Left cardiac atrium (tissue), 4 donors: ENCODE measurements at regions not wholly inside any gene's neighbourhood (a gene's known extent, or its start where the extent isn't known, plus 50 kb on each side); places are given as distances from the start of the nearest gene placed in this dataset.
"Not testable (repeated sequence)": the region's sequence is repeated elsewhere in the genome, so short reads cannot be mapped to it uniquely, and the experiment has no call there.

Source experiments
- ATAC-seq, 2 donors: fragments of 200-7000 bp; cut with Tn5 transposase; one replicate each; pipeline ENCODE4 v1.9.1; 2020; ENCODE audit warnings: mild to moderate bottlenecking in 2 of 2, moderate library complexity in 2 of 2
- DNase-seq: peaks from one replicate; pipeline ENCODE4 v3.0.0-alpha.2; 2020
- intact Hi-C, 2 donors: fragments of 100-400 bp; cut with DNase I; formaldehyde crosslinking; loops; one replicate each; pipeline versions ENCODE4 v1.14.1 to v1.15.1; 2022 to 2023
- donor health status: DM: no; HTN: yes; CAD: no.
- donor health status: DM: no; HTN: yes; CAD: no; lungs with severe emphysema.
- donor health status: DM: yes; HTN: yes; CAD: no.
- donor health status: Dilated cardiomyopathy.

GRCh38 chr4:152079543-152080293 lies 318.9 kb upstream of the GATB start:
- intact Hi-C loops: no loop called here
- peak in 1 of 2 donors; percentile 12 for ATAC-seq

DNA sequence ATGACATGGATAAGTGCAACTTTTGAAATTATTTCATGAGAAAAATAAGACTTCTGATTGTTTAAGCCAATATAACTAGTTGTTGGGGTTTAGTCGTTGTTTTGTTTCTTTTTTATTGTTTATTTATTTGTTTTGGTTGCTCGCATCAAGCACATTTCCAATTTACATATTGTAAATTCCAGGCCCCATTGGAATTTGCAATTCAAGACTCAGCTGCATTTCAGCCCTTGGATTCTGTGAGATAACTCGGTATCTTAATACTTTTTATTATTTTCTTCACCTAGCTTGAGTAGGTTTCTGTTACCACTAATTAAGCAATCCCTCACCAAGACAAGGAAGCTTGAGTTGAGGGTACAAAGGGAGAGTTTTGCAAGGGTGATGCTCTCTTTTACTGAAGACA lies 318.3 kb upstream of the GATB start:
- intact Hi-C loops: no loop called here
- ATAC-seq: no peak

More at GRCh38 chr4:152079543-152080293, 318.9 kb upstream of the GATB start:
- DNase-seq: no peak

DNA sequence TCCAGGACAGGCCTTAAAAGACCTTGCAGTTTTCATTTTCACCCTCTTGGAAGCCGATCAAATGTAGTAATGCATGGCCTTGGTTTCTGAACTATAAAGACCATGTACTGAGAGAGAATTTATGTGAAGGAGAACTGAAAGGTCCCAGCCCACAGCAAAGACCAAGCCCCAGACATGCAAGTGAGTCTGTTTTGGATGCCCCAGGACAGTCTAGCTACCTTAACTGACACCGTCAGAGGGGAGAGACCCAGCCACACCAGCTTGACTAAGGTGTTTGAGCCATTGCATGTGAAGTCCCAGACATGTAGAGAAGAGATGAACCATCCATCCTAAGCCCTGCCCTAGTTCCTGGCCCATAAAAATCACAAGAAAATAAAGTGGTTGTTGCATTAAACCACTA lies 316.8 kb upstream of the GATB start:
- intact Hi-C loops: no loop called here

More for the DNA sequence above, 318.3 kb upstream of the GATB start:
- no peak for DNase-seq

GRCh38 chr4:152075253-152075928 lies 314.6 kb upstream of the GATB start:
- no peak for ATAC-seq

More for the DNA sequence above, 316.8 kb upstream of the GATB start:
- DNase-seq (no peak), ATAC-seq (no peak)

GRCh38 chr4:152074573-152074972 lies 313.8 kb upstream of the GATB start:
- intact Hi-C loops: no loop called here
- ATAC-seq (no peak), DNase-seq (no peak)

More at GRCh38 chr4:152075253-152075928, 314.6 kb upstream of the GATB start:
- DNase-seq: no peak
- intact Hi-C loops: no loop called here

GRCh38 chr4:152074088-152074437 lies 313.3 kb upstream of the GATB start:
- DNase-seq (no peak), ATAC-seq (no peak)
- intact Hi-C loops: no loop called here

DNA sequence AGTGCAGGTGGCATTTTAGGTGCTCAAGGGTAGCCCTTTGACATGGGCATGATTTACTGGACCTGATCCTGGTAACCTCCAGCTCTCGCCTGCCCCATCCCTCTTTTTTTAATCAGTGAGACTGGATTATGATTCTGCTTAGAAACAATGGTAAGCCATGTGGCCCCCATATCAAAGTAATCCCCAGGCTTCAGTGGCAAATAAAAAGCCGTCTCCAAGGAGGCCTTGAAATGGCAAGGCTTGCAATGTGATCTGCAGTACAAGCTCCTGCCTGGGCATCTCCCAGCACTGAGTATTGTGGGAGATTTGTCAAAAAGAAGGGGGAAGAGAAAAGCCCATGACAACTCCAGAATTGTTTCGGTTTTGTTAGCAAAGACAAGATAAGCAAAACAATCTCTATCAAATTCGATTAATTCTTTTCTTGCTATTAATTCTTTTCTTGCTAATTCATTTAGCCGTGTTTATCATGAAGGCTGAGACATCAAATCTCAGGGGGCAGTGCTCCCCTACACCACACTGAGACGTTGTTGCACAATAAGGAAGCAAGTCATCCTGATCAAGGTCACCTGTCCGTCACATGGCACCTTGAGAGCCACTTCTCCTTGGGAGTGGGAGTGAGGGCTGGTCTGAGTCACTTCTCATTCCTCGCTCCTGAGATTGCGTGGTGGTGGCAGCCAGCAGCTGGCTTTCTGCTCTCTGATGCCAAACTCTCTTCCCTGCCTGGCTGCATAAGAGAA lies 312.7 kb upstream of the GATB start:
- intact Hi-C loops: no loop called here
- peak; percentile 36 for DNase-seq
- peak; percentile 34 to 72 for ATAC-seq

DNA sequence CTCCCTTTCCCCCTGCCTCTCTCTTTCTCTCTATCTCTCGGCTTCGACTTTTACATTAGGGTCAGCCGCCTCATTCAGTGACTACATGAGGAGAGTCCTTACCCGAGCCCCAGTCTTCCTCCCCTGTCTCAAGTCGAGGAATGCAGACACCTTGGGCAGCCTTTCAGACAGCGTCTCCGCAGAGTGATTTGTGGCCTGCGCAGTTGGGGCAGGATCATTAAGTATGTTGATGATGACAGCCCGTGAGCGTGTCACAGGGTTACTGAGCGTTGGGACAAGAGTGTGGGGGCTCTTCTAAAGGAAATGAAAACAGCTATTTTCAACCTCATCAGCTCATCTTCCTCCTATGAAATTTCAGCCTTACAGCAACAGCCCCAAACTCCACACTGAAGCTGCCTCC lies 312.1 kb upstream of the GATB start:
- DNase-seq (no peak), ATAC-seq (no peak)
- intact Hi-C loops: no loop called here

- peak; percentile 53 for DNase-seq
- intact Hi-C loops: no loop called here
- ATAC-seq: peak in 1 of 2 donors; percentile 94
Measured at GRCh38 chr4:152072001-152072485, 311.2 kb upstream of the GATB start.

GRCh38 chr4:152070854-152071253 lies 310.0 kb upstream of the GATB start:
- intact Hi-C loops: no loop called here
- ATAC-seq (no peak), DNase-seq (no peak)

- intact Hi-C loops: no loop called here
- DNase-seq (no peak), ATAC-seq (no peak)
Measured at GRCh38 chr4:152068866-152069265, 308.1 kb upstream of the GATB start.

DNA sequence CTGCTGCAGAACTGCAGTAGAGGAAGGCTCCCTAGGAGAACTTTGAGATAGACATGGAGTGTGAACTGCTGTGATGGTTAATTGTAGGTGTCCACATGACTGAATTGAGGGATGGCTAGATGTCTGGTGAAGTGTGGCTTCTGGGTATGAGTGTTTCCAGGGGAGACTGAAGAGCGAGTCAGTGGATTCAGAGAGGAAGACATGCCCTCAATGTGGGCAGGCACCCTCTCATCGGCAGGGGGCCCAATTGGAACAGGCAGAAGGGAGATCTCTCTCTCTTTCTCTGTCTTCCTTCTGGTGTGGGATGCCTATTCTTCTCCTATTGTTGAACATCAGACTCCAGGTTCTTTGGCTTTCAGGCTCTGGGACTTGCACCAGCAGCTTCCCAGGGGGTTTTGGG lies 304.7 kb upstream of the GATB start:
- intact Hi-C loops: no loop called here
- DNase-seq: no peak
- no peak for ATAC-seq

- DNase-seq: no peak
- intact Hi-C loops: no loop called here
- ATAC-seq: peak; percentile 65 to 79
Measured at GRCh38 chr4:152064753-152065152, 303.9 kb upstream of the GATB start.

DNA sequence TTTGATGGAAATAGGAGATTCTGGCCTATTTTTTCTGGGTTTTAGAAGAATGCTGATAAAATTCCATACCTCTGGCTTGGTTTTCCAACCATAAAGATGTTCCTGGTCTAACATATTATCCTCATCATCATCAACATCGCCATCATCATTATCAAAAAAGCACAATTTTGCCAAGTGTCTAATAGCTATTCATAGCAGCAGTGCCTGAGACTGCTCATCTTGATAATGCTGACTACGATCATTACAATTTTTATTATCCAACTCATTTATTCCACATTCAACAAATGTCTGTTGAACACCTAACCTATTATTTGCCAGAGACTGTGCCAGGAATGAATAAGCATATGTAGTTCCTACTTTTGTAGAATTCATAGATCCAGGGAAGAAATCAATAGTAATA lies 303.5 kb upstream of the GATB start:
- intact Hi-C loops: no loop called here
- no peak for ATAC-seq
- no peak for DNase-seq

GRCh38 chr4:152063621-152064240 lies 302.9 kb upstream of the GATB start:
- DNase-seq (no peak), ATAC-seq (peak; percentile 48 to 73)
- intact Hi-C loops: no loop called here

DNA sequence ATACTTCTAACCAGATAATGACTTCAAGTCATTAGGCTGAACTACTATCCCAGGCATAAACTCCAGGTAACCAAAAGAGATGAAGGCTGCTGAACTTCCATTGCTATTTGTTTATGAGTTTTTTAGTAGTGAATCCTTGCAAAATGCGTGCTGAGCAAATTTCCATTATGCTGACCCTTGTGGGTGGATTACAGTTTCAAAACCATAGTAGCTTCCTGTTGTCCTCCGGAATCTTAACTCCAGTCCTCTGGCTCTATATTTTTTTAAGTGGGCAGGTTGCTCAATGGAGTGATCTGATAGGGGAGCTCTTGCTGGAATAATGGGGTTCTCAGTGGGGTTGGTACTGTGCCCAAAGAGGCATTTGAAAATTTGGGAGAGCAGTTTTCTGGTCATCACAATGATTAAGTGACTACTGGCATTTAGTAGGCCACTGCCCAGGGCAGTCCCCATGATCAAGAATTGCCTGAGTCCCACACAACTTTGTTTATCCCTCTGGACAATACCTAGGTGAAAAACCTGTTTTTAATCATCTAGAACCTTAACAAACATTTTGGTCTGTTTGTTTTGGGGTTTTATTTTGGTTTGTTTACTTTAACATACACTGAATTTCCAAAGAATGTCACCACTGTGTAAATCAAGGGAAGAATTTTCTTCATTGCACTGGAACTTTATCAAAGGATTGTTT lies 302.3 kb upstream of the GATB start:
- DNase-seq (no peak), ATAC-seq (no peak)
- intact Hi-C loops: no loop called here

GRCh38 chr4:152054731-152055130 lies 293.9 kb upstream of the GATB start:
- ATAC-seq: no peak
- intact Hi-C loops: no loop called here
- DNase-seq: no peak

GRCh38 chr4:152052451-152053057 lies 291.7 kb upstream of the GATB start:
- ATAC-seq: no peak
- intact Hi-C loops: no loop called here
- no peak for DNase-seq

DNA sequence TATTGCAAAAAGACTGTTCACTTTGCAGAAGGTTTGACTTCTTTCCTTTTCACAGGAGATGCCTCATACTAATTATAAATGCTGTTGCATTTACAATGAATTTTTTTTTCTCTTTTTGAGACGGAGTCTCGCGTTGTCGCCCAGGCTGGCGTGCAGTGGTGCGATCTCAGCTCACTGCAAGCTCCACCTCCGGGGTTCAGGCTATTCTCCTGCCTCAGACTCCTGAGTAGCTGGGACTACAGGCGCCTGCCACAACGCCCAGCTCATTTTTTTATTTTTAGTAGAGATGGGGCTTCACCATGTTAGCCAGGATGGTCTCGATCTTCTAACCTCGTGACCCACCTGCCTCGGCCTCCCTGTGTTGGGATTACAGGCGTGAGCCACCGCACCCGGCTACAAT lies 290.5 kb upstream of the GATB start:
- DNase-seq, intact Hi-C loops, ATAC-seq: not testable (repeated sequence)
